ENCODE measurements at regions not wholly inside any gene's neighbourhood (a gene's known extent, or its start where the extent isn't known, plus 50 kb on each side); places are given as distances from the start of the nearest gene placed in this dataset.

DNA sequence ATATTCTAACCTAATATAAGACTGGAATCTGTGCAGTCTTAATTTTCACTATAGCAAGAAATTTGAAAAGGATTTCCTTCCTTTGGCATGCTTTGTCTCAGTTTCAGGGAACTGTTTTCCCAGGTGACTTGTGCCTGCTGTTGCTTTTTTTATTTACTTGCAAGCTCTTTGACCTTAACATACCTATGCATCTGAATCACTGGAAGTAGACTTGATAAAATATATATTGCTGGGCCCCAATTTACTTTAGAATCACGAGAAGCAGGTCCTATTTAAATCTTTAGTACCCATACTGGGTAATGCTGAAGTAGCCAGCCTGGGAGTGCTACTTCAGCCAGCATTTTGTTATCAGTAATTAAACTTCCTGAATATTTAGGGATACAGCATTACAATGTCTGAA lies 257.9 kb upstream of the ALCAM start:
- Mint-ChIP-seq H3K4me3 (no peak overlapping the region), H3K27me3 (ENCODE audit: insufficient read depth, low read depth) (peaks cover 2% of the 10 kb centered on the region), H3K27ac (no peak overlapping the region), H3K4me1 (no peaks in the 10 kb centered on the region), H3K9me3 (peaks cover 14% of the 10 kb centered on the region), H3K36me3 (peaks cover 3% of the 10 kb centered on the region)
- TF ChIP-seq EZH2phosphoT487 (IDR thresholded peaks at IDR 0.05) (no peak), EZH2 (IDR thresholded peaks at IDR 0.05) (no peak)
- TF ChIP-seq, protein P1, sequence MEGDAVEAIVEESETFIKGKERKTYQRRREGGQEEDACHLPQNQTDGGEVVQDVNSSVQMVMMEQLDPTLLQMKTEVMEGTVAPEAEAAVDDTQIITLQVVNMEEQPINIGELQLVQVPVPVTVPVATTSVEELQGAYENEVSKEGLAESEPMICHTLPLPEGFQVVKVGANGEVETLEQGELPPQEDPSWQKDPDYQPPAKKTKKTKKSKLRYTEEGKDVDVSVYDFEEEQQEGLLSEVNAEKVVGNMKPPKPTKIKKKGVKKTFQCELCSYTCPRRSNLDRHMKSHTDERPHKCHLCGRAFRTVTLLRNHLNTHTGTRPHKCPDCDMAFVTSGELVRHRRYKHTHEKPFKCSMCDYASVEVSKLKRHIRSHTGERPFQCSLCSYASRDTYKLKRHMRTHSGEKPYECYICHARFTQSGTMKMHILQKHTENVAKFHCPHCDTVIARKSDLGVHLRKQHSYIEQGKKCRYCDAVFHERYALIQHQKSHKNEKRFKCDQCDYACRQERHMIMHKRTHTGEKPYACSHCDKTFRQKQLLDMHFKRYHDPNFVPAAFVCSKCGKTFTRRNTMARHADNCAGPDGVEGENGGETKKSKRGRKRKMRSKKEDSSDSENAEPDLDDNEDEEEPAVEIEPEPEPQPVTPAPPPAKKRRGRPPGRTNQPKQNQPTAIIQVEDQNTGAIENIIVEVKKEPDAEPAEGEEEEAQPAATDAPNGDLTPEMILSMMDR (IDR thresholded peaks at IDR 0.05) = no peak
- Histone ChIP-seq H3K9ac (no peak overlapping the region), H3K9me3 (ENCODE audit: low read depth) (no peaks in the 10 kb centered on the region), H3K27ac (no peak overlapping the region), H3F3A (ENCODE audit: low read depth) (no peaks in the 10 kb centered on the region), H3K4me2 (no peak overlapping the region), H3K4me3 (no peak overlapping the region), H3K27me3 (no peaks in the 10 kb centered on the region), H3K36me3 (no peaks in the 10 kb centered on the region), H3K4me1 (no peaks in the 10 kb centered on the region), H2AFZ (replicated peaks) (no peak overlapping the region), H3K79me2 (ENCODE audit: low read depth) (no peaks in the 10 kb centered on the region), H4K20me1 (ENCODE audit: low read depth) (no peaks in the 10 kb centered on the region)
- no peak for DNase-seq (ENCODE audit: low spot score)

- Histone ChIP-seq H4K20me1 (ENCODE audit: low read depth) (no peaks in the 10 kb centered on the region), H3F3A (ENCODE audit: low read depth) (no peaks in the 10 kb centered on the region), H3K4me1 (no peaks in the 10 kb centered on the region), H3K9me3 (ENCODE audit: low read depth) (no peaks in the 10 kb centered on the region), H3K79me2 (ENCODE audit: low read depth) (no peaks in the 10 kb centered on the region), H3K27ac (no peak overlapping the region), H2AFZ (replicated peaks) (no peak overlapping the region), H3K27me3 (no peaks in the 10 kb centered on the region), H3K4me3 (no peak overlapping the region), H3K36me3 (no peaks in the 10 kb centered on the region), H3K9ac (no peak overlapping the region), H3K4me2 (no peak overlapping the region)
- Mint-ChIP-seq H3K27ac (no peak overlapping the region), H3K4me3 (no peak overlapping the region), H3K27me3 (ENCODE audit: insufficient read depth, low read depth) (peaks cover 2% of the 10 kb centered on the region), H3K9me3 (peaks cover 6% of the 10 kb centered on the region), H3K4me1 (no peaks in the 10 kb centered on the region), H3K36me3 (no peaks in the 10 kb centered on the region)
- DNase-seq (ENCODE audit: low spot score) = no peak
- TF ChIP-seq EZH2 (IDR thresholded peaks at IDR 0.05) (no peak), EZH2phosphoT487 (IDR thresholded peaks at IDR 0.05) (no peak)
- TF ChIP-seq, protein P1 (IDR thresholded peaks at IDR 0.05) = no peak
Measured at GRCh38 chr3:105118905-105119304, 247.8 kb upstream of the ALCAM start.

DNA sequence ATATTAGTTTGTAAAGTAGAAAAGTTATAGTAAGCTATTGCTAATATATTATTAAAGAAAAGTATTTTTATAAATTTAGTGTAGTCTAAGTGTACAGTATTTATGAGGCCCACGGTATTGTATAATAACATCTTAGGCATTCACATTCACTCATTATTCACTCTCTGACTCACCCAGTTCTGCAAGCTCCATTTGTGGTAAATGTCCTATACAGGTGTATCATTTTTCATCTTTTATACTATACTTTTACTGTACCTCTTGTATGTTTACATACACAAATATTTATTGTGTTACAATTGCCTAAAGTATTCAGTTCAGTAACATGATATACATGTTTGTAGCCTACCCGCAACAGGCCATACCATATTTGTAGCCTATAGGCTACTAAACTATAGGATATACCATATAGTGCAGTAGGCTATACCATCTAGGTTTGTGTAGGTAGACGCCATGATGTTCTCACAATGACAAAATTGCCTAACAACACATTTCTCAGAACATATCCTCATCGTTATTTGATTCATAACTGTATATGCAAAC lies 246.8 kb upstream of the ALCAM start:
- Histone ChIP-seq H3F3A (ENCODE audit: low read depth) (no peaks in the 10 kb centered on the region), H2AFZ (replicated peaks) (no peak overlapping the region), H4K20me1 (ENCODE audit: low read depth) (no peaks in the 10 kb centered on the region), H3K27ac (no peak overlapping the region), H3K9ac (no peak overlapping the region), H3K79me2 (ENCODE audit: low read depth) (no peaks in the 10 kb centered on the region), H3K4me2 (no peak overlapping the region), H3K27me3 (no peaks in the 10 kb centered on the region), H3K36me3 (no peaks in the 10 kb centered on the region), H3K4me1 (no peaks in the 10 kb centered on the region), H3K4me3 (no peak overlapping the region), H3K9me3 (ENCODE audit: low read depth) (no peaks in the 10 kb centered on the region)
- no peak overlapping the region for H3K4me3 Mint-ChIP-seq
- TF ChIP-seq EZH2 (IDR thresholded peaks at IDR 0.05) (no peak), EZH2phosphoT487 (IDR thresholded peaks at IDR 0.05) (no peak)
- TF ChIP-seq, protein P1 (IDR thresholded peaks at IDR 0.05) = no peak
- H3K36me3 Mint-ChIP-seq = no peaks in the 10 kb centered on the region
- no peaks in the 10 kb centered on the region for H3K9me3 Mint-ChIP-seq
- DNase-seq (ENCODE audit: low spot score) = no peak
- peaks cover 2% of the 10 kb centered on the region for H3K27me3 Mint-ChIP-seq (ENCODE audit: insufficient read depth, low read depth)
- no peak overlapping the region for H3K27ac Mint-ChIP-seq
- no peaks in the 10 kb centered on the region for H3K4me1 Mint-ChIP-seq

Data from neural progenitor cell (in vitro differentiated cells).